Breast epithelium (tissue), 4 donors: ENCODE measurements at regions not wholly inside any gene's neighbourhood (a gene's known extent, or its start where the extent isn't known, plus 50 kb on each side); places are given as distances from the start of the nearest gene placed in this dataset.
"Not testable (repeated sequence)": the region's sequence is repeated elsewhere in the genome, so short reads cannot be mapped to it uniquely, and the experiment has no call there.

ENCODE experiments used
- DNase-seq, 2 donors: peaks; one replicate each; pipeline ENCODE4 v3.0.0-alpha.2; 2019; ENCODE audit warnings: low spot score in 2 of 2
- H3K27ac ChIP-seq, 2 donors: fragments of 200-600 bp; sonication (generic) in 1 of 2; one replicate each; pipeline ENCODE4 v1.5.1; 2016 to 2019; ENCODE audit warnings: mild to moderate bottlenecking in 1 of 2
- H3K27me3 ChIP-seq, 2 donors: fragments of 200-600 bp; sonication (generic) in 1 of 2; one replicate each; pipeline versions ENCODE4 v1.5.1 to v1.6.0; 2017 to 2019; ENCODE audit warnings: control low read depth in 1 of 2, mild to moderate bottlenecking in 1 of 2
- H3K36me3 ChIP-seq: fragments of 200-600 bp; one replicate; pipeline ENCODE4 v1.5.1; 2019
- H3K4me1 ChIP-seq, 2 donors: fragments of 200-600 bp; sonication (generic); one replicate each; pipeline ENCODE4 v1.5.1; 2016 to 2019; ENCODE audit warnings: control low read depth in 1 of 2
- H3K4me3 ChIP-seq, 3 donors: fragments of 200-600 bp; sonication (generic); 1 replicate in 2 of 3; 2 replicates in 1 of 3; pipeline ENCODE4 v1.5.1; 2016 to 2019; ENCODE audit warnings: mild to moderate bottlenecking in 3 of 3, moderate library complexity in 2 of 3
- H3K9me3 ChIP-seq, 2 donors: fragments of 200-600 bp; sonication (generic) in 1 of 2; one replicate each; pipeline ENCODE4 v1.5.1; 2016 to 2019; ENCODE audit warnings: control low read depth in 1 of 2
- POLR2A ChIP-seq: fragments of 450-650 bp; IDR thresholded peaks from one replicate; pipeline ENCODE4 v1.6.1; 2016; ENCODE audit warnings: antibody characterized with exemption, mild to moderate bottlenecking, moderate library complexity
- POLR2AphosphoS5 ChIP-seq, 3 donors: sonication (generic); formaldehyde crosslinking; IDR thresholded peaks; one replicate each; pipeline ENCODE4 v1.6.1; 2017; ENCODE audit warnings: antibody characterized with exemption in 3 of 3
- intact Hi-C: fragments of 100-400 bp; cut with DNase I; formaldehyde crosslinking; loops from one replicate; pipeline ENCODE4 v1.15.1; 2023; ENCODE audit warnings: low total_unique reads
- TF ChIP-seq, protein P1 (sequence below), 3 donors: fragments of 450-650 bp; IDR thresholded peaks; one replicate each; pipeline ENCODE4 v1.5.1; 2016 to 2017; ENCODE audit warnings: antibody characterized with exemption in 3 of 3, mild to moderate bottlenecking in 3 of 3, moderate library complexity in 3 of 3

DNA sequence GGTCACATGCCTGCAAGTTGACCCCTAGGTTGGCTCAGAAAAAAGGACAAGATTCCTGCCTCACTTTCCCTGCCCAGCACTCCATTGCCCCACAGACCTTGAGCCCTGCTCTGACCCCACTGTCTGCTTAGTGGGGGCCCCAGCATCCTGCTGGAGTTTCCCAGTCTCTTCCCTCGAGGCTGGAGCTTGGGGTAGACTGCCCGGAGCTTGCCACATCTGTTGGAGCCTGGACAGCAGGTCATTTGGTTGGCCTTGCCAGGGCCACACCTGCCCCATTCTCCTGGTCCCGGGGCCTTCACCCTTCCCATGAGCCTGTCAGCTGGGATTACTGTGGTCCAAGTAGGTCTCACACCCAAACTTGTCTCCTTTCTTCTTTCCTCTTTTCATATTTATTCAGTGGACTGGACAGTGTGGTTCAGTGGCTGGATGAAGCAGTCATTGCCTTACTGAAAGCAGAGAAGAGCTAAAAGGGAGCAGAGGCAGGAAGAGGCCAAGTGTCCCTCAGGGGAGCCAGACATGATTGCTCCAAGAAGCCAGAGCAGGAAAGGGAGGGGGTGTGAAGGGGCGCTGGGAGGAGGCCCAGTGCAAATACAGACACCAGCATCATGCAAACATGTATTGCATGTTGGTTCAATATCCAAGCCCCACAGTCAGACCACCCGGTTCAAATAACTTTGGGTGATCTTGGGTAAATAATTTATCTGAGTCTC lies 56.2 kb upstream of the CACUL1 start:
- no peak overlapping the region for H3K4me3 ChIP-seq
- TF ChIP-seq POLR2AphosphoS5 (IDR thresholded peaks at IDR 0.05): no peak
- TF ChIP-seq, protein P1, sequence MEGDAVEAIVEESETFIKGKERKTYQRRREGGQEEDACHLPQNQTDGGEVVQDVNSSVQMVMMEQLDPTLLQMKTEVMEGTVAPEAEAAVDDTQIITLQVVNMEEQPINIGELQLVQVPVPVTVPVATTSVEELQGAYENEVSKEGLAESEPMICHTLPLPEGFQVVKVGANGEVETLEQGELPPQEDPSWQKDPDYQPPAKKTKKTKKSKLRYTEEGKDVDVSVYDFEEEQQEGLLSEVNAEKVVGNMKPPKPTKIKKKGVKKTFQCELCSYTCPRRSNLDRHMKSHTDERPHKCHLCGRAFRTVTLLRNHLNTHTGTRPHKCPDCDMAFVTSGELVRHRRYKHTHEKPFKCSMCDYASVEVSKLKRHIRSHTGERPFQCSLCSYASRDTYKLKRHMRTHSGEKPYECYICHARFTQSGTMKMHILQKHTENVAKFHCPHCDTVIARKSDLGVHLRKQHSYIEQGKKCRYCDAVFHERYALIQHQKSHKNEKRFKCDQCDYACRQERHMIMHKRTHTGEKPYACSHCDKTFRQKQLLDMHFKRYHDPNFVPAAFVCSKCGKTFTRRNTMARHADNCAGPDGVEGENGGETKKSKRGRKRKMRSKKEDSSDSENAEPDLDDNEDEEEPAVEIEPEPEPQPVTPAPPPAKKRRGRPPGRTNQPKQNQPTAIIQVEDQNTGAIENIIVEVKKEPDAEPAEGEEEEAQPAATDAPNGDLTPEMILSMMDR (IDR thresholded peaks at IDR 0.05): no peak
- TF ChIP-seq POLR2A: no peak
- H3K36me3 ChIP-seq: no peaks in the 10 kb centered on the region
- no peaks in the 10 kb centered on the region for H3K9me3 ChIP-seq
- DNase-seq: no peak
- no peaks in the 10 kb centered on the region for H3K27me3 ChIP-seq
- no peak overlapping the region for H3K27ac ChIP-seq
- intact Hi-C loops: no loop called here
- H3K4me1 ChIP-seq: no peaks in the 10 kb centered on the region

DNA sequence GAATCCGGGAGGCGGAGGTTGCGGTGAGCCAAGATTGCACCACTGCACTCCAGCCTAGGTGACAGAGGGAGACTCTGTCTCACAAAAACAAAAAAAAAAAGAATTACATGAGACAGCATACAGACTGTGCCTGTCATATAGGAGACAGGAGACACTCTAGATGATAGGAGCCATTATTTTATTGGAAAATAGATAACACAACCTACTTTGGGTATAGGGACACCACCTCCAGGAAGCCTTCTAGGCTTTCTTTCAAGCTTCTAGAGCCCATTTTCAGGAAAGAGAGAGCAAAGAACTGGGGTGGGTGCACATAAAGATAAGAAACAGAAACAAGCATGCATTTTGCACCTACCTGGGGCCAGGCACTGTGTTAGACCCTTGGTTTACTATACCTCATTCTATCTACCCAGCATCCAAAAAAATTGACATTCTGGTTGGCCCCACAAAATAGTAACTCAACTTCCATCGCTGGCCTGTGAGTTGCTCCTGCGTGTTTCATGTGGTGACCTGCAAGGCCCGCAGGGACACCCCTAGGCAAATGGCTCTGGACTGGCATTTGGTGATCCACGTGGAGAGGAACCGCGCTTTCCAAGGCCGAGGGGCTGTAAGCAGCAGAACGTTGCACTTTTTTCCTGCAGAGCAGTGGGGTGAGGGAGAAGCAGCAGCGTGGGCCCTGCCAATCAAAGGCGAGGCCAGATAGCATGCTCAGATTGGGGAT lies 57.1 kb upstream of the CACUL1 start:
- intact Hi-C loops: no loop called here
- H3K4me3 ChIP-seq: no peak overlapping the region
- H3K27ac ChIP-seq: no peak overlapping the region
- H3K36me3 ChIP-seq: no peaks in the 10 kb centered on the region
- TF ChIP-seq, protein P1 (IDR thresholded peaks at IDR 0.05): no peak
- TF ChIP-seq POLR2AphosphoS5 (IDR thresholded peaks at IDR 0.05): no peak
- no peaks in the 10 kb centered on the region for H3K27me3 ChIP-seq
- no peak for DNase-seq
- no peaks in the 10 kb centered on the region for H3K9me3 ChIP-seq
- no peaks in the 10 kb centered on the region for H3K4me1 ChIP-seq

DNA sequence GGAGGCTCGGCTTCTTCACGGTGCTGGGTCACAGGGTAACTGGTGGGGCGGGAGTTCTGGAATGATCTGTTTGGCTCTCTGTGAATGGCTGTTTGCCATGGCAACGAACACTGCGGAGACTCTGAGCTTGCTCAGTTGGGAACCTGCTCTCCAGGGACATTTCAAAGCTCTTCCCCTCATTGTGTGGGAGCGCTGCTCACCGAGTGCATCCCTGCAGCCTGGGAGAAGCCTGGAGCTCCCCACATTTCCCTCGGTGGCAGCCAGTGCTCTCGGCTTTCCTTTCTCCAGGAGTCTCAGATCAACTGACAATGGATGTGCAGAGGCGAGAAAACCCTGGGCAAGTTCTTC lies 57.6 kb upstream of the CACUL1 start:
- H3K27ac ChIP-seq: no peak overlapping the region
- no peak overlapping the region for H3K4me3 ChIP-seq
- TF ChIP-seq, protein P1 (IDR thresholded peaks at IDR 0.05): no peak
- TF ChIP-seq POLR2AphosphoS5 (IDR thresholded peaks at IDR 0.05) (no peak), POLR2A (no peak)
- H3K4me1 ChIP-seq: no peaks in the 10 kb centered on the region
- no peaks in the 10 kb centered on the region for H3K9me3 ChIP-seq
- no peaks in the 10 kb centered on the region for H3K27me3 ChIP-seq
- no peaks in the 10 kb centered on the region for H3K36me3 ChIP-seq
- no peak for DNase-seq
- intact Hi-C loops: no loop called here

DNA sequence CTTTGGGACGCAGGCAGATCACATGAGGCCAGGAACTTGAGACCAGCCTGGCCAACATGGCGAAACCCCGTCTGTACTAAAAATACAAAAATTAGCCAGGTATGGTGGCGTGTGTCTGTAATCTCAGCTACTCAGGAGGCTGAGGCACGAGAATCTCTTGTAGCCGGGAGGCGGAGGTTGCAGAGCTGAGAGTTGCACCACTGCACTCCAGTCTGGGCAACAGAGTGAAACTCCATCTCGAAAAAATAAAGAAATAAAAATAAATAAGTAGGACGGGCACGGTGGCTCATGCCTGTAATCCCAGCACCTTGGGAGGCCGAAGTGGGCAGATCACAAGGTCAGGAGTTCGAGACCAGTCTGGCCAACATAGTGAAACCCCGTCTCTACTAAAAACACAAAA lies 58.2 kb upstream of the CACUL1 start:
- DNase-seq, intact Hi-C loops: not testable (repeated sequence)

DNA sequence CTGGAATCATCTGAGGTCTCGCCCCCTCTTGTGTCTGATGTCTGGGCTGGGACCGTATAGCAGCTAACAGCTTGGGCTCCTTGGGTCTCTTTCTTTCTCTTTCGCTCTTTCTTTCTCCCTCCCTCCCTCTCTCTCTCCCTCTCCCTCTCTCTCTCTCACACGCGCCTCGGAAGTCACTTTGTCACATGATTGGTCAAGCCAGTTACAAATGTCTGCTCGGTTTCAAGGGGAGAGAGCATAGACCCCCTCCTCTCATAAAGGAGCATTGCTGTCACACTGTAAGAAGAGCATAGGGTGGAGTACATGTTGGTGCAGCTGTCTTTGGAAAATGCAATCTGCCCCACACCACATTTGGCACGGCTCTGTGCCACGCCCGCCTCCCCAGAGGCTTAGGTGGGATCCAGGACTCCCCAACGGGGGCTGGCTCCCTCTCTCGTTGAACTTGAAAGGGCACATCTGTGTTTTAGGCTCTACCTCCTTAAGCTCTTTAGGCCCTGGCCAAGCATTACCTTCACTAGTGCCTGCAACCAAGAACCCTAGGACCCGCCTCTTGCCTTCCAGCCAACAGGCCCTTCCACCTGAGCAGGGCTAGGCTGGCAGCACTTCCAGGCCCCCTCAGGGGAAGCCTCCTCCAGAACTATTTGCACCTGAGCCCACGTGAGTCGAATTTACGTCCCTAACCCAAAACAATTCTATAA lies 61.9 kb upstream of the CACUL1 start:
- Histone ChIP-seq H3K27me3 (no peaks in the 10 kb centered on the region), H3K9me3 (no peaks in the 10 kb centered on the region), H3K4me3 (no peak overlapping the region), H3K4me1 (no peaks in the 10 kb centered on the region), H3K27ac (no peak overlapping the region), H3K36me3 (no peaks in the 10 kb centered on the region)
- TF ChIP-seq POLR2A: no peak
- TF ChIP-seq, protein P1 (IDR thresholded peaks at IDR 0.05): no peak
- TF ChIP-seq POLR2AphosphoS5 (IDR thresholded peaks at IDR 0.05): no peak
- intact Hi-C loops: no loop called here
- no peak for DNase-seq

More for the DNA sequence above, 58.2 kb upstream of the CACUL1 start:
- H3K27ac ChIP-seq, H3K36me3 ChIP-seq, H3K4me1 ChIP-seq, H3K27me3 ChIP-seq, H3K9me3 ChIP-seq, H3K4me3 ChIP-seq: not testable (repeated sequence)
